ENCODE measurements at regions not wholly inside any gene's neighbourhood (a gene's known extent, or its start where the extent isn't known, plus 50 kb on each side); places are given as distances from the start of the nearest gene placed in this dataset.
"Not testable (repeated sequence)": the region's sequence is repeated elsewhere in the genome, so short reads cannot be mapped to it uniquely, and the experiment has no call there.

- no peaks in the 10 kb centered on the region for H3K27me3 ChIP-seq
Observed at GRCh38 chr1:215406927-215407326, 160.2 kb upstream of the KCTD3 start.

GRCh38 chr1:215407575-215407974 lies 159.5 kb upstream of the KCTD3 start:
- intact Hi-C loops (cut with DNase I), result no loop called here
- DNase-seq, result no peak
- H3K4me3 ChIP-seq, result no peak overlapping the region
- H3K36me3 ChIP-seq, result no peaks in the 10 kb centered on the region
- H3K4me1 ChIP-seq, result no peaks in the 10 kb centered on the region
- no peak for ATAC-seq
- no peaks in the 10 kb centered on the region for H3K9me3 ChIP-seq
- H3K27me3 ChIP-seq, result no peaks in the 10 kb centered on the region
- no peak overlapping the region for H3K27ac ChIP-seq
- TF ChIP-seq, protein P1, sequence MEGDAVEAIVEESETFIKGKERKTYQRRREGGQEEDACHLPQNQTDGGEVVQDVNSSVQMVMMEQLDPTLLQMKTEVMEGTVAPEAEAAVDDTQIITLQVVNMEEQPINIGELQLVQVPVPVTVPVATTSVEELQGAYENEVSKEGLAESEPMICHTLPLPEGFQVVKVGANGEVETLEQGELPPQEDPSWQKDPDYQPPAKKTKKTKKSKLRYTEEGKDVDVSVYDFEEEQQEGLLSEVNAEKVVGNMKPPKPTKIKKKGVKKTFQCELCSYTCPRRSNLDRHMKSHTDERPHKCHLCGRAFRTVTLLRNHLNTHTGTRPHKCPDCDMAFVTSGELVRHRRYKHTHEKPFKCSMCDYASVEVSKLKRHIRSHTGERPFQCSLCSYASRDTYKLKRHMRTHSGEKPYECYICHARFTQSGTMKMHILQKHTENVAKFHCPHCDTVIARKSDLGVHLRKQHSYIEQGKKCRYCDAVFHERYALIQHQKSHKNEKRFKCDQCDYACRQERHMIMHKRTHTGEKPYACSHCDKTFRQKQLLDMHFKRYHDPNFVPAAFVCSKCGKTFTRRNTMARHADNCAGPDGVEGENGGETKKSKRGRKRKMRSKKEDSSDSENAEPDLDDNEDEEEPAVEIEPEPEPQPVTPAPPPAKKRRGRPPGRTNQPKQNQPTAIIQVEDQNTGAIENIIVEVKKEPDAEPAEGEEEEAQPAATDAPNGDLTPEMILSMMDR (IDR thresholded peaks at IDR 0.05), result no peak

More at GRCh38 chr1:215406927-215407326, 160.2 kb upstream of the KCTD3 start:
- Histone ChIP-seq H3K9me3 (no peaks in the 10 kb centered on the region), H3K36me3 (no peaks in the 10 kb centered on the region), H3K4me1 (no peaks in the 10 kb centered on the region), H3K4me3 (no peak overlapping the region), H3K27ac (no peak overlapping the region)
- ATAC-seq (no peak), DNase-seq (no peak)
- TF ChIP-seq, protein P1 (IDR thresholded peaks at IDR 0.05), result no peak
- intact Hi-C loops (cut with DNase I), result no loop called here

- DNase-seq; ATAC-seq; H3K4me1 ChIP-seq; H3K36me3 ChIP-seq; intact Hi-C loops (cut with DNase I); H3K27me3 ChIP-seq; H3K27ac ChIP-seq; H3K4me3 ChIP-seq; H3K9me3 ChIP-seq: not testable (repeated sequence)
Observed at GRCh38 chr1:215409546-215409945, 157.6 kb upstream of the KCTD3 start.

GRCh38 chr1:215415521-215415920 lies 151.6 kb upstream of the KCTD3 start:
- H3K4me3 ChIP-seq; H3K27me3 ChIP-seq; intact Hi-C loops (cut with DNase I); DNase-seq; H3K4me1 ChIP-seq; H3K9me3 ChIP-seq; H3K27ac ChIP-seq; ATAC-seq; H3K36me3 ChIP-seq: not testable (repeated sequence)

DNA sequence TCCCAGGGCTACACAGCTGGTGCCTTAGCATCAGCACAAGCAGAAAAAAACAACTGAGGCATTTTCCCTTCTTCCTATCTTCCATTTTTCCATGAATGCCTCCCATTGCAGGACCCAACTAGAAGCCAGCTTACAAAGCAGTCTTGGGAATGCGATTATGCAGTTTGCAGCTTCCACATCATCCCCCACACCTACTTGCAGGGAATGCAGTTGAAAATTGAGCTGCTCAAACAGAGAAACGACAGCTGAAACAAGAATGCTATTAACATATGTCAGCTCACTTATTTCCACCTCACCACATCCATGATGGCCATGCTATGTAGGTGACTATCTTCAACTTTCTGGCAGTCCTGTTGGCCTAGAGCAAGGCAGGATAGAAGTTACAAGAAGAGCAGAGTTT lies 150.6 kb upstream of the KCTD3 start:
- intact Hi-C loops (cut with DNase I), result no loop called here
- H3K4me3 ChIP-seq, result no peak overlapping the region
- TF ChIP-seq, protein P1 (IDR thresholded peaks at IDR 0.05), result no peak
- DNase-seq (no peak), ATAC-seq (no peak)
- H3K4me1 ChIP-seq, result no peaks in the 10 kb centered on the region
- H3K9me3 ChIP-seq, result no peaks in the 10 kb centered on the region
- no peaks in the 10 kb centered on the region for H3K27me3 ChIP-seq
- no peaks in the 10 kb centered on the region for H3K36me3 ChIP-seq
- no peak overlapping the region for H3K27ac ChIP-seq

DNA sequence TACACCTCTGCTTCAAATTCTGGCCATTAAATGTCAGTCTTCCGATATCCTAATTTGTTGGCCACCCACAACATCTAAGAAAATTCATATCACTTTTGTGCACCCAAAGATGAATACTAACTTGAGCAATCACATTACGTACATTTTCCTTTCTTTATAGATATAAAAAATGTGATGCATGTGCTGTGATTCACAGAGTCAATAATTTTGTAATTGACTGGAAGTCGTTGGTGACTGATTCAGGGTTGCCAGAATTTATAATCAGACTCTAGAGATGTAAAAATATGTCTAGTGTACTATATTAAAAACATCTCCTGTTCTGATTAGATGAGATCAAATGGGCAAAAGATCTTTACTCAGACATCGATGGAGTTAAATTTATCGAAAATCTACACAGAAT lies 150.0 kb upstream of the KCTD3 start:
- Histone ChIP-seq H3K27ac (no peak overlapping the region), H3K4me3 (no peak overlapping the region), H3K4me1 (no peaks in the 10 kb centered on the region), H3K36me3 (no peaks in the 10 kb centered on the region), H3K27me3 (no peaks in the 10 kb centered on the region), H3K9me3 (no peaks in the 10 kb centered on the region)
- ATAC-seq (no peak), DNase-seq (no peak)
- intact Hi-C loops (cut with DNase I), result no loop called here
- TF ChIP-seq, protein P1 (IDR thresholded peaks at IDR 0.05), result no peak
